ENCODE measurements at regions not wholly inside any gene's neighbourhood (a gene's known extent, or its start where the extent isn't known, plus 50 kb on each side); places are given as distances from the start of the nearest gene placed in this dataset.

GRCh38 chr14:87087881-87088280 lies 905.1 kb downstream of the GALC start:
- H2AFZ ChIP-seq (replicated peaks; ENCODE audit: low read length, poor library complexity): no peak overlapping the region
- no peak overlapping the region for H2AK9ac ChIP-seq (replicated peaks; ENCODE audit: low read depth, low read length, poor library complexity)
- no TSS peak for BruUV-seq (replicated peaks)
- no peaks in the 10 kb centered on the region for H3K36me3 ChIP-seq (ENCODE audit: control insufficient read depth, insufficient read depth, low read length)
- WGBS, 2 experiments (ENCODE audit: extremely low coverage in 2 of 2, insufficient read length in 1 of 2): no CpG with 5 or more reads among the region's 1 CpG
- no peak overlapping the region for H4K91ac ChIP-seq (ENCODE audit: insufficient read depth, low read depth, low read length)
- CTCF ChIA-PET: interaction anchor here (0.6 kb wide), 1 partner anchor 119 kb away, joined by 3 read pairs; no protein-coding TSS in a partner anchor
- H3K9me1 ChIP-seq (ENCODE audit: insufficient read depth, low read length): no peaks in the 10 kb centered on the region
- no peak overlapping the region for H3K4ac ChIP-seq (ENCODE audit: low read depth, low read length)
- H3K4me2 ChIP-seq (ENCODE audit: low read depth, low read length): no peak overlapping the region
- no peak overlapping the region for H3K4me3 ChIP-seq (ENCODE audit: insufficient read depth, low read depth, low read length)
- no peak overlapping the region for H2BK15ac ChIP-seq (ENCODE audit: low read depth, low read length)
- intact Hi-C loops (cut with micrococcal nuclease) (no loop called here), dilution Hi-C loops (cut with HindIII; ENCODE audit: low sequenced_read_pairs, unreplicated experiment) (no loop called here), in situ Hi-C loops (cut with MboI; ENCODE audit: low sequenced_read_pairs) (no loop called here)
- no peak overlapping the region for H3K9ac ChIP-seq (ENCODE audit: low read depth, low read length)
- H3K9me3 ChIP-seq (ENCODE audit: control insufficient read depth, insufficient read depth, low read length): no peaks in the 10 kb centered on the region
- H4K20me1 ChIP-seq (ENCODE audit: insufficient read depth, low read length): no peaks in the 10 kb centered on the region
- no peak overlapping the region for H3K23ac ChIP-seq (ENCODE audit: low read depth, low read length)
- no peak overlapping the region for H3K14ac ChIP-seq (replicated peaks; ENCODE audit: low read depth, low read length)
- no peak overlapping the region for H3K56ac ChIP-seq (ENCODE audit: extremely low read depth, insufficient read depth, low read length)
- H2BK120ac ChIP-seq (ENCODE audit: low read depth, low read length): no peak overlapping the region
- no peak overlapping the region for H4K5ac ChIP-seq (ENCODE audit: low read depth, low read length)
- H3K18ac ChIP-seq (ENCODE audit: low read depth, low read length): no peak overlapping the region
- no peaks in the 10 kb centered on the region for H3K79me1 ChIP-seq (ENCODE audit: low read depth in 1 of 2, low read length in 2 of 2)
- no peak overlapping the region for H2BK5ac ChIP-seq (ENCODE audit: low read depth, low read length, poor library complexity, severe bottlenecking)
- peaks cover 2% of the 10 kb centered on the region; the same call in 1 of the 2 replicates for H3K4me1 ChIP-seq (ENCODE audit: control insufficient read depth, insufficient read depth, low read length)
- no peak overlapping the region for H2BK20ac ChIP-seq (ENCODE audit: low read depth, low read length)
- no peak overlapping the region for H2AK5ac ChIP-seq (ENCODE audit: low read depth, low read length)
- no peak for DNase-seq
- no peaks in the 10 kb centered on the region for H3K27me3 ChIP-seq (ENCODE audit: control insufficient read depth, insufficient read depth, low read length)
- TF ChIP-seq SMC3 (IDR thresholded peaks at IDR 0.05; ENCODE audit: low read depth, low read length) (no peak), FOS (IDR thresholded peaks at IDR 0.05; ENCODE audit: low read depth, low read length) (no peak), MAZ (IDR thresholded peaks at IDR 0.05; ENCODE audit: borderline replicate concordance, low read depth, low read length) (no peak), NFE2L2 (IDR thresholded peaks at IDR 0.05; ENCODE audit: low read depth, low read length) (no peak), POLR2A (IDR thresholded peaks at IDR 0.05; ENCODE audit: low read depth, low read length) (no peak), RCOR1 (IDR thresholded peaks at IDR 0.05; ENCODE audit: insufficient replicate concordance, low read length) (no peak), MXI1 (IDR thresholded peaks at IDR 0.05; ENCODE audit: borderline replicate concordance, low read depth, low read length) (no peak), USF2 (IDR thresholded peaks at IDR 0.05; ENCODE audit: low read depth, low read length) (no peak), ELK1 (IDR thresholded peaks at IDR 0.05; ENCODE audit: borderline replicate concordance, low read depth, low read length) (no peak), CEBPB (IDR thresholded peaks at IDR 0.05; ENCODE audit: low read depth, low read length) (no peak), MAFK (IDR thresholded peaks at IDR 0.05; ENCODE audit: low read depth, low read length) (no peak), RAD21 (IDR thresholded peaks at IDR 0.05; ENCODE audit: low read length) (no peak), CHD1 (IDR thresholded peaks at IDR 0.05; ENCODE audit: low read depth, low read length) (no peak), BHLHE40 (IDR thresholded peaks at IDR 0.05; ENCODE audit: low read depth, low read length) (no peak), RFX5 (IDR thresholded peaks at IDR 0.05; ENCODE audit: low read depth, low read length) (no peak)
- TF ChIP-seq, protein P1, sequence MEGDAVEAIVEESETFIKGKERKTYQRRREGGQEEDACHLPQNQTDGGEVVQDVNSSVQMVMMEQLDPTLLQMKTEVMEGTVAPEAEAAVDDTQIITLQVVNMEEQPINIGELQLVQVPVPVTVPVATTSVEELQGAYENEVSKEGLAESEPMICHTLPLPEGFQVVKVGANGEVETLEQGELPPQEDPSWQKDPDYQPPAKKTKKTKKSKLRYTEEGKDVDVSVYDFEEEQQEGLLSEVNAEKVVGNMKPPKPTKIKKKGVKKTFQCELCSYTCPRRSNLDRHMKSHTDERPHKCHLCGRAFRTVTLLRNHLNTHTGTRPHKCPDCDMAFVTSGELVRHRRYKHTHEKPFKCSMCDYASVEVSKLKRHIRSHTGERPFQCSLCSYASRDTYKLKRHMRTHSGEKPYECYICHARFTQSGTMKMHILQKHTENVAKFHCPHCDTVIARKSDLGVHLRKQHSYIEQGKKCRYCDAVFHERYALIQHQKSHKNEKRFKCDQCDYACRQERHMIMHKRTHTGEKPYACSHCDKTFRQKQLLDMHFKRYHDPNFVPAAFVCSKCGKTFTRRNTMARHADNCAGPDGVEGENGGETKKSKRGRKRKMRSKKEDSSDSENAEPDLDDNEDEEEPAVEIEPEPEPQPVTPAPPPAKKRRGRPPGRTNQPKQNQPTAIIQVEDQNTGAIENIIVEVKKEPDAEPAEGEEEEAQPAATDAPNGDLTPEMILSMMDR (conservative IDR thresholded peaks at IDR 0.05; ENCODE audit: low read depth, low read length): no peak
- no peak for ATAC-seq (ENCODE audit: low read depth)
- no peak overlapping the region for H4K8ac ChIP-seq (ENCODE audit: low read depth in 2 of 2, low read length in 2 of 2)
- POLR2A ChIA-PET (ENCODE audit: unreplicated experiment): no interaction called here
- no peak overlapping the region for H3K27ac ChIP-seq (ENCODE audit: insufficient read depth, low read length)

All from IMR-90 (cell line).